Lower leg skin (tissue), 3 donors: ENCODE measurements at regions not wholly inside any gene's neighbourhood (a gene's known extent, or its start where the extent isn't known, plus 50 kb on each side); places are given as distances from the start of the nearest gene placed in this dataset.
"Not testable (repeated sequence)": the region's sequence is repeated elsewhere in the genome, so short reads cannot be mapped to it uniquely, and the experiment has no call there.

Experiments used
- CTCF ChIP-seq, 3 donors: fragments of 450-650 bp; IDR thresholded peaks; one replicate each; pipeline ENCODE4 v1.5.1; 2016; ENCODE audit warnings: antibody characterized with exemption in 3 of 3, mild to moderate bottlenecking in 3 of 3, moderate library complexity in 2 of 3
- POLR2A ChIP-seq, 2 donors: fragments of 450-650 bp; IDR thresholded peaks; one replicate each; pipeline ENCODE4 v1.6.1; 2016 to 2017; ENCODE audit warnings: antibody characterized with exemption in 2 of 2, mild to moderate bottlenecking in 1 of 2, moderate library complexity in 1 of 2

DNA sequence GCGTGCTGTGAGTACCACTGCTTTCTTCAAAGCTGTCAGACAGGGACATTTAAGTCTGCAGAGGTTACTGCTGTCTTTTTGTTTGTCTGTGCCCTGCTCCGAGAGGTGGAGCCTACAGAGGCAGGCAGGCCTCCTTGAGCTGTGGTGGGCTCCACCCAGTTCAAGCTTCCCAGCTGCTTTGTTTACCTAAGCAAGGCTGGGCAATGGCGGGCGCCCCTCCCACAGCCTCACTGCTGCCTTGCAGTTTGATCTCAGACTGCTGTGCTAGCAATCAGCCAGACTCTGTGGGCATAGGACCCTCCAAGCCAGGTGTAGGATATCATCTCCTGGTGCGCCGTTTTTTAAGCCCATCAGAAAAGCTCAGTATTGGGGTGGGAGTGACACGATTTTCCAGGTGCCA is 374.5 kb downstream of the TFAP2B start:
- TF ChIP-seq POLR2A, CTCF (IDR thresholded peaks at IDR 0.05): not testable (repeated sequence)
